ENCODE measurements at regions not wholly inside any gene's neighbourhood (a gene's known extent, or its start where the extent isn't known, plus 50 kb on each side); places are given as distances from the start of the nearest gene placed in this dataset.
"Not testable (repeated sequence)": the region's sequence is repeated elsewhere in the genome, so short reads cannot be mapped to it uniquely, and the experiment has no call there.

- H3K9me3 ChIP-seq = no peaks in the 10 kb centered on the region
- no peak overlapping the region for H3K27ac ChIP-seq
- H3K36me3 ChIP-seq = no peaks in the 10 kb centered on the region
- TF ChIP-seq CTCF (IDR thresholded peaks at IDR 0.05) = no peak
- no peak overlapping the region for H3K4me3 ChIP-seq
- no peak for DNase-seq (ENCODE audit: low spot score)
- no peaks in the 10 kb centered on the region for H3K4me1 ChIP-seq (ENCODE audit: control insufficient read depth in 1 of 2, low read depth in 2 of 2)
- no peaks in the 10 kb centered on the region for H3K27me3 ChIP-seq (replicated peaks; ENCODE audit: insufficient read depth)
- ATAC-seq (ENCODE audit: insufficient number of reproducible peaks, low FRiP score, low read depth) = no peak
Measured at GRCh38 chr3:103210583-103210982, 775.8 kb downstream of the ZPLD1 start.

GRCh38 chr3:103218146-103218545 is 783.3 kb downstream of the ZPLD1 start:
- no peak for DNase-seq (ENCODE audit: low spot score)

GRCh38 chr3:103218793-103219192 is 784.0 kb downstream of the ZPLD1 start:
- no peaks in the 10 kb centered on the region for H3K4me1 ChIP-seq (ENCODE audit: control insufficient read depth in 1 of 2, low read depth in 2 of 2)
- no peak for ATAC-seq (ENCODE audit: insufficient number of reproducible peaks, low FRiP score, low read depth)

More at GRCh38 chr3:103218146-103218545, 783.3 kb downstream of the ZPLD1 start:
- H3K9me3 ChIP-seq = no peaks in the 10 kb centered on the region
- H3K4me3 ChIP-seq = no peak overlapping the region
- TF ChIP-seq CTCF (IDR thresholded peaks at IDR 0.05) = no peak
- ATAC-seq (ENCODE audit: insufficient number of reproducible peaks, low FRiP score, low read depth) = no peak
- no peaks in the 10 kb centered on the region for H3K36me3 ChIP-seq
- no peaks in the 10 kb centered on the region for H3K27me3 ChIP-seq (replicated peaks; ENCODE audit: insufficient read depth)
- H3K27ac ChIP-seq = no peak overlapping the region
- H3K4me1 ChIP-seq (ENCODE audit: control insufficient read depth in 1 of 2, low read depth in 2 of 2) = no peaks in the 10 kb centered on the region

GRCh38 chr3:103227651-103228050 is 792.8 kb downstream of the ZPLD1 start:
- no peak for TF ChIP-seq CTCF (IDR thresholded peaks at IDR 0.05)
- H3K27ac ChIP-seq = no peak overlapping the region
- no peaks in the 10 kb centered on the region for H3K36me3 ChIP-seq
- DNase-seq (ENCODE audit: low spot score) (no peak), ATAC-seq (ENCODE audit: insufficient number of reproducible peaks, low FRiP score, low read depth) (no peak)
- H3K27me3 ChIP-seq (replicated peaks; ENCODE audit: insufficient read depth) = no peaks in the 10 kb centered on the region
- H3K4me3 ChIP-seq = no peak overlapping the region
- no peaks in the 10 kb centered on the region for H3K9me3 ChIP-seq
- no peaks in the 10 kb centered on the region for H3K4me1 ChIP-seq (ENCODE audit: control insufficient read depth in 1 of 2, low read depth in 2 of 2)

More at GRCh38 chr3:103218793-103219192, 784.0 kb downstream of the ZPLD1 start:
- Histone ChIP-seq H3K27me3 (replicated peaks; ENCODE audit: insufficient read depth) (no peaks in the 10 kb centered on the region), H3K9me3 (no peaks in the 10 kb centered on the region), H3K36me3 (no peaks in the 10 kb centered on the region), H3K27ac (no peak overlapping the region), H3K4me3 (no peak overlapping the region)
- TF ChIP-seq CTCF (IDR thresholded peaks at IDR 0.05) = no peak
- no peak for DNase-seq (ENCODE audit: low spot score)

- H3K4me1 ChIP-seq (ENCODE audit: control insufficient read depth in 1 of 2, low read depth in 2 of 2) = no peaks in the 10 kb centered on the region
- H3K27ac ChIP-seq = no peak overlapping the region
- TF ChIP-seq CTCF (IDR thresholded peaks at IDR 0.05) = no peak
- H3K27me3 ChIP-seq (replicated peaks; ENCODE audit: insufficient read depth) = no peaks in the 10 kb centered on the region
- DNase-seq (ENCODE audit: low spot score) = no peak
- H3K36me3 ChIP-seq = no peaks in the 10 kb centered on the region
- no peak overlapping the region for H3K4me3 ChIP-seq
- no peaks in the 10 kb centered on the region for H3K9me3 ChIP-seq
- no peak for ATAC-seq (ENCODE audit: insufficient number of reproducible peaks, low FRiP score, low read depth)
Measured at GRCh38 chr3:103247459-103247858, 812.6 kb downstream of the ZPLD1 start.

GRCh38 chr3:103254827-103255226 is 820.0 kb downstream of the ZPLD1 start:
- H3K27me3 ChIP-seq (replicated peaks; ENCODE audit: insufficient read depth); DNase-seq (ENCODE audit: low spot score); H3K36me3 ChIP-seq; H3K4me3 ChIP-seq; H3K27ac ChIP-seq; H3K4me1 ChIP-seq (ENCODE audit: control insufficient read depth in 1 of 2, low read depth in 2 of 2); H3K9me3 ChIP-seq; ATAC-seq (ENCODE audit: insufficient number of reproducible peaks, low FRiP score, low read depth): not testable (repeated sequence)

All from thoracic aorta (tissue), 2 donors.